ENCODE measurements at regions not wholly inside any gene's neighbourhood (a gene's known extent, or its start where the extent isn't known, plus 50 kb on each side); places are given as distances from the start of the nearest gene placed in this dataset.

- TF ChIP-seq RELA (IDR thresholded peaks at IDR 0.05; ENCODE audit: borderline replicate concordance, partially characterized antibody) (no peak), E2F8 (IDR thresholded peaks at IDR 0.05; ENCODE audit: low read depth, partially characterized antibody) (no peak), MAX (IDR thresholded peaks at IDR 0.05; ENCODE audit: low read depth, low read length) (no peak)
Observed at GRCh38 chr14:87432698-87433097, 560.3 kb downstream of the GALC start (continued).

GRCh38 chr14:87430810-87431209, 562.2 kb downstream of the GALC start:
- no peak for ATAC-seq
- Histone ChIP-seq H3K9me3 (replicated peaks; ENCODE audit: control insufficient read depth, insufficient read depth, low read length) (no peaks in the 10 kb centered on the region), H3K4me2 (ENCODE audit: control insufficient read depth, insufficient read depth) (no peak overlapping the region), H4K20me1 (ENCODE audit: control insufficient read depth, insufficient read depth) (no peaks in the 10 kb centered on the region), H3K27ac (ENCODE audit: control insufficient read depth, insufficient read depth) (no peak overlapping the region), H3K36me3 (ENCODE audit: control insufficient read depth in 2 of 2, insufficient read depth in 2 of 2, low read length in 1 of 2) (no peaks in the 10 kb centered on the region), H3K9ac (ENCODE audit: control insufficient read depth, insufficient read depth, low read length) (no peak overlapping the region), H3K4me3 (no peak overlapping the region), H2AFZ (ENCODE audit: control insufficient read depth, low read depth, low read length) (no peak overlapping the region), H3K27me3 (replicated peaks in 1 of 2; ENCODE audit: control insufficient read depth in 2 of 2, insufficient read depth in 2 of 2, low read length in 1 of 2) (no peaks in the 10 kb centered on the region), H3K4me1 (ENCODE audit: control insufficient read depth, insufficient read depth, low read length) (no peaks in the 10 kb centered on the region), H3K79me2 (ENCODE audit: control insufficient read depth, insufficient read depth, low read length) (no peaks in the 10 kb centered on the region)
- ChIA-PET CTCF (no interaction called here), SMC1A (ENCODE audit: uncharacterized antibody, unreplicated experiment) (no interaction called here), RAD21 (ENCODE audit: unreplicated experiment) (no interaction called here), POLR2A (no interaction called here)
- FAIRE-seq: no peak
- TF ChIP-seq NR2C2 (IDR thresholded peaks at IDR 0.05; ENCODE audit: borderline replicate concordance, control insufficient read depth, insufficient read length, low read depth) (no peak), MYC (IDR thresholded peaks at IDR 0.05; ENCODE audit: insufficient read depth, insufficient read length, insufficient replicate concordance, low read length, severe bottlenecking) (no peak)
- DNase-seq (ENCODE audit: low read depth, low spot score): no peak
- no TSS peak for BruUV-seq (replicated peaks)
- in situ Hi-C loops (cut with MboI) (no loop called here), intact Hi-C loops (cut with micrococcal nuclease; ENCODE audit: unreplicated experiment) (no loop called here)
